Skeletal muscle cell (primary cell): ENCODE measurements at regions not wholly inside any gene's neighbourhood (a gene's known extent, or its start where the extent isn't known, plus 50 kb on each side); places are given as distances from the start of the nearest gene placed in this dataset.

Source experiments
- DNase-seq: peaks from one replicate; pipeline ENCODE4 v3.0.0-alpha.2; 2010; ENCODE audit warnings: low read depth
- H3K4me3 ChIP-seq: 2 replicates; pipeline ENCODE4 v1.5.1; 2011; ENCODE audit warnings: low read depth, mild to moderate bottlenecking, control low read depth, low read length, moderate library complexity

DNA sequence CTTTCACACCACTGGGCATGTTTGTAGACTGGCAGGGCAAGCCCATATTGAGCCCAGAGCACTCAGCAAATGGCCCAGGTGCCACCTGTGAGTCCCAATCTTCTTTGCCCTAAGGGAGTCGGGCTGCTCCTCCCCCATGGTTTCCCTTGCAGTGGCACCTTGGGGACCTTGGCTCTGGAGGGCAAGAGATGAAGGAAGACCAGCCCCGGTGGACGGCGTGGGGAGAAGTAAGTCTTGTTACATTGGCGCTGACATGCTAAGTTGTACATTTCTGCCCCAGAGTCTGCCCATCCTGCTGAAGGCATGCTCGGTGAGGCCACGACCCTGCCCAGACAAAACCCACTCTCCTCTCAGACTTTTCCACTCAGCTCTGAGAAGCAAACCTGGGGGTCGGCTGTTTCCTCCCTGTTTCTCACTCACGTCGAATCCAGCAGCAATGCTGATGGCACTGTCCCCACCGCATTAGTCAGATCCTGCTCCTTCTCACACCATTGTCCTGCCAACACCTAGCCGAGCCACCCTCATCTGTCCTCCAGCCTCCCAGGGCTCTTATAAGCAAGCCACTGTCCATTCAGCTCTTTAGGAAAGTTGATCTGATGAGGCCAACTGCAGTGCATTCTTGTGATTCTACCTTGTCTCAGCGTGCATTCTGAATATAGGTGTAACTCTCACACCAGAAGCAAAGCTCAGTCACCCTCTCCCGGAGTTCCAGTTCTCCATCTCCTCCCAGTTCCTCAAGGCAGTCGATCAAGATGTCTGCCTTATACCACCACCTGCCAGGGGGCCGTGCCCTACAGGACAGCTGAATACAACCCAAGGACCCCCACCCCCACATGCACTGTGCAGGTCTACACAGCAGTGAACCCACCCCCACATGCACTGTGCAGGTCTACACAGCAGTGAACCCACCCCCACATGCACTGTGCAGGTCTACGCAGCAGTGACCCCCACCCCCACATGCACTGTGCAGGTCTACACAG, 827.1 kb downstream of the TBC1D22A start:
- H3K4me3 ChIP-seq = no peak overlapping the region
- no peak for DNase-seq

GRCh38 chr22:47588578-47588960, 826.1 kb downstream of the TBC1D22A start:
- H3K4me3 ChIP-seq = no peak overlapping the region
- no peak for DNase-seq

DNA sequence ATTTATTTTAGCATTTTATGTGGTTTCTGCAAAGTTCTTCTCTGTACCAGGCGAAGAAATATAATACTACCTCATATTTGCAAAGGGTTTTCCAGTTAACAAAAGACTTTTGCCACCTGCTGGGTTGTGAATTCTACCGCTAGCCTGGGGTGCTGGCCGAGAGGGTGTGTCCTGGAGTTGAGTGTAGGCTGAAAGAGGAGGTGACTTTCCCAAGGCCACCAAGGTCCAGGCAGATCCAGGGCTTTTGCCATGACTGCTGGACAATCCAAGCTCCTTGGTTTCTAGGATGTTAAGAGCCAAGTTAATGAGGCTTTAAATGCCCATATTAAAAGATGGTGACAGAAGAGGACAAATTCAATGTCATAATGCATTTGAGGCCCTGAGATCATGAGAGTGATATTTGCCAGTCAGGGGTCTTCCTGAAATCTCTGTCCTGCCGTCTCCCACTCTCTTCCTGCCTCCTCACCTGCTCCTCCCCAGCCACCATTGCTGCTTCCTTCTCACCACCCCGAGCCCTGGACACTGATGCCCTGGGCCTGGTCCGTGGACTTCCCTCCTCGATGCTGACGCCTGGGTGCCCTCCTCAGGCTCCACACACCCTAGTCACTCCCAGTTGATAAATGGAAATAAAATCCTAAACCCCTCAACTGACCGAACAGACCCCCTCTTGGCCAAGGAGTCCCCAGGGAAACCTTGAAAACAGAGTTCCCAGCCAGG, 825.6 kb downstream of the TBC1D22A start:
- H3K4me3 ChIP-seq = no peak overlapping the region

DNA sequence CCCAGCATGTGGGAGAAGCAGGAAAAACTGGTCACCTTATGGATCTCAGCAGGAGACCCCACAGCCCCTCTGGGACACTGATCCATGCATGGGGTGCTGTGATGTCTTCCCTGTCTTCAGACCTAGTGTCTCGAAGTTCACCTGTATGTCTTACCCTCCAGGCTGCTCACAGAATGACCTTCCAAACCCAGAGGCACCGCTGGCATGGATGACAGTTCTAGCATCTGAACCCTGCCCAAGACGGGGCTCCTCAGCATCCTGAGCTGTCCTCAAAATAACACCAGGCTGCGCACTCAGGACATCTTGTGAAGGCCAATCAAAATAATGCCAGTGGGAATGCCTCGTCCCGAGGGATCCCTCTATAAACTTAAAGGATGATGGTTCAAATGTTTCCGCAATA, 824.9 kb downstream of the TBC1D22A start:
- no peak for DNase-seq
- H3K4me3 ChIP-seq = no peak overlapping the region

More for the DNA sequence above, 825.6 kb downstream of the TBC1D22A start:
- no peak for DNase-seq

DNA sequence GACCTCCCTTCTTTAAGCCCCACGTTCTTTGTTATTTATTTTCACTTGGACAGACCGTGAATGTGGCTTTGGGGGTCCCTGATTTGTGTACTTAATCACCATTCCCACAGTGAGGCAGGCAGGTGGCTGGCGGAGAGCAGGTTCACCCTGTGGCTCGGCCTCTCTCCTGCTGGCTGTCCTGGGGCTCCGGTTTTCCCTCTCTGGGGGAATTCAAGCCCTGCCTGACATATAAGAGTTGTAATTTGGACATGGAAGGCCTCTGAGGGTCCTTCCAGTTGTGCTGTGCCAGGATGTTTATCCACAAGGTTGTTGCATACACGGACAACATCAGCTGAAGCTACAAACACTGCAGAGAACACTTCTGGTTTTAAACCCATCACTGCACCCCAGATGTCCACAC, 824.5 kb downstream of the TBC1D22A start:
- no peak for DNase-seq
- H3K4me3 ChIP-seq = no peak overlapping the region

DNA sequence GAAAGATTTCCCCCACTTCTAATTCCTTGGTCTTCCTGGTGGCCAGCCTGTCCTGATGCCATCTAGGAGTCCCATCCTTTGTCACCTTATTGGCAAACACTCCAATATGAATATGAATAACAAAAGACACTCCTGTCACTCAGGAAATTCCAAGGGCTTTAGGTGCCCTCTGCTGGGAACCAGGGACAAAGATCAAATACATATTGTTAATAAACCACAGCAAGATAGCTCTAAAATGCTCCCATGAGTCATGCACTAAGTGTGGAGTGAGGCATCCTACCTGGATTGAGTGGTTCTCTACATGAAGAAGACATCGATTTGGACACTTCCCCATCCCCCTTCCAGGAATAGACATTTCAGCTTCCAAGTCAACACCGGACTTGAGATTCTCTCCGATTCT, 823.6 kb downstream of the TBC1D22A start:
- H3K4me3 ChIP-seq = no peak overlapping the region
- DNase-seq = no peak

GRCh38 chr22:47583959-47584562, 821.6 kb downstream of the TBC1D22A start:
- DNase-seq = no peak
- no peak overlapping the region for H3K4me3 ChIP-seq

DNA sequence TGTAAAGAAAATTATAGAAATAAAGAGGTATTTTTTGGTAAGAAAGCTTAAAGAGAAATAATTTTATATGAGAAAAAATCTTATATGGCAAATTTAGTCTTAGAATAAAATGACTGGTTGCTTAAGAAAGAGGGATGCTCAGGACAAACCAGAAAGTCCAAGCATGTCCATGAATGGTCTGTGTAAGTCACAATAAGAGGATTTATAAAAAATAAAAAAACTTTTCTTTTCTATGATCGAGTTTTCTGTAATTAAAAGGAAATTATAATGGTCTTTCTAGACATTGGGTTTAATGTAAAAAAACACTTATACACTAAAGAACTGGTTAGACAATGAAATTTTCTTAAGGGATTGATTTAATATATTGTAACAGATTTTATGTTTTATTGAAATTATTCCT, 819.6 kb downstream of the TBC1D22A start:
- H3K4me3 ChIP-seq = no peak overlapping the region
- DNase-seq = no peak

DNA sequence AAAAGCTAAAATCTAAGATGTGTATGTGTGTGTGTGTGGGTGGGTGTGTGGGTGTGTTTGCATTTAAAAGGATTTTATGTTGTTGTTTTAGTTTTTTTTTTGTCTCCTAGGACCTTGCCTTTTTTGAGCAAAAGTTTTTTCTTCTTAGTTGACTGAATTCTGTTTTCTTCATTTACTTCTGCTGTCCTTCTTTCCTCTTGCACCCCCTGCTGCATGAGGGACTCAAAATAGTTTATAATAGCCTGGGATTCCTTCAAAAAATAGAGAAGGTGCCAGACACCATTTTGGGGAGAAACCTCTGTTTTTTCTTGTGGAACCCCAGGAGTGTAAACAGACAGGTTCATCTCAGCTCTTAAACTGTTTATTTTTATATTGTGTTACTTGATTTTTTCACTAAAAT, 817.7 kb downstream of the TBC1D22A start:
- DNase-seq = no peak
- no peak overlapping the region for H3K4me3 ChIP-seq

DNA sequence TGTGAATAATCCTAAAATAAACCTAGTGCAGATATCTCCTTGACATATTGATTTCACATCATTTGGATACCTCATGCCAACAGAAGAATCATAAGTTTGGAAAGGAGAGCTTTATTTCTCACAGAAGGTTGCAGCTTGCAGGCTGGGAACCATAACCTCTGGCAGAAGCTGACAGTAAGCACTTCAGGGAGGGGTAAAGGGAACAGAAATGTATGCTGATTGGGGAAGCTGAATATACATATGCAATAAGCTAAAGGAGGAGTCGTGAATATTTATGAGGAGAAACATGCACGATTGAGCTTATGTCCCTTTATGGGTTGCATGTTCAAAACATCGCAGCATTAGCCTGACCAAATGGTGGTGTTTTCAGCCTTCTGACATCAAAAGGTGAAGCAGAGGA, 814.5 kb downstream of the TBC1D22A start:
- DNase-seq = no peak
- no peak overlapping the region for H3K4me3 ChIP-seq

- H3K4me3 ChIP-seq = no peak overlapping the region
- DNase-seq = no peak
These were observed 812.8 kb downstream of the TBC1D22A start for GRCh38 chr22:47575291-47575690.

- no peak overlapping the region for H3K4me3 ChIP-seq
- no peak for DNase-seq
These were observed 812.1 kb downstream of the TBC1D22A start for GRCh38 chr22:47574556-47574955.

DNA sequence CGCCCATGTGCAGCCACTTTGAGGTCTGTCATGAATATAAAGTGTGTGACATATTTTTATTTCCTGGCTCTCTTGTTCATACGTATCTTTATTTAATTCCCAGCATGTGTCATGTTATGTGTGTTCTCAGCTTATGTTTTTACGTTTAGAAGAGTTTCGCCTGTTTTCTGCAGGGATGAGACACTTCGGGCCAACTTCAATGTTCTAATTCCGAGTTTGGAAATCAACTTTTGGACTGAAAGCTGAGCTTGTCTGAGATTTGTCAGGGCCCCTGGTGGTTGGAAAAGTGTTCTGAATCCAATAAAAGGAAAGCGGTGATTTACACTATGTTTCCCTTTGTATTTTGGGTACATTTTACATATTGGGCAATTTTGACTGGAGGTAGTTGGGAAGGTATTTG, 810.7 kb downstream of the TBC1D22A start:
- no peak for DNase-seq
- H3K4me3 ChIP-seq = no peak overlapping the region

DNA sequence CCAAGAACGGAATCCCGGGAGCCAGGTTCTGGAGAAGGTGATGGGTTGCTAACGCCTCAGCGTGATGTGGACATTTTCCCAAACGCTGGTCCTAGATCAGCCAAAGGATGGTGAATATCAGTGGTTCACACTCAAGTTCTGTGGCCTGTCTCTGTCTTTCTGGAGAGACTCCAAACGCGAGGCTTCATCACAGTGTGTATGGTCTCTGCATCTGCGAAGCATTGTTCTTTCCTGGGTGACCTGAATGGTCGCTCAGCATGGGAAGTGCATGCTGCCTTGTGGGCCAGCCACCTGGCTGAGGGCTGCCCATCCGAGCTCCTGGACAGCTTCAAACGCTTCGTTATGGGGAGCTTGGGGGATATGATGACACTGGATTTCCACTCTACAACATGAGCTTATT, 810.0 kb downstream of the TBC1D22A start:
- no peak for DNase-seq
- H3K4me3 ChIP-seq = no peak overlapping the region

DNA sequence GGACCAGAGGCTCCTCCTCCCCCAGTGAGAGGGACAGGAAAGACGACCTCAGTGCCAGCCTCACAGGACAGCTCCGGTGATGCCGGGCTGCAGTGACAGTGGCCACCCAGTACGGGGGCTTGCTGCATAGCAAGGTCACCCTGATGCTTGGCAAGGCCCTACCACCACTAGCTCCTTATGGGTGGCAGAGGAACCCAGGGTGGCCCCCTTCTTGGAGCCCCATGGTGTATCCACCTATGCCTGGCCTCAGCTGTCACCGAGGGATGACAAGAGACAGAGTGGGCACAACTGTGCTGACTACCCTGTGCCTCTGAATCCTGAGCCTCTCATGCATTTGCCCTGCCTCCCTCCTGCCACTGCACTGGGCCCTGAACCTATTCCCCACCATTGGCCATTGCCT, 809.2 kb downstream of the TBC1D22A start:
- no peak for DNase-seq
- no peak overlapping the region for H3K4me3 ChIP-seq

- H3K4me3 ChIP-seq = no peak overlapping the region
- no peak for DNase-seq
These were observed 808.4 kb downstream of the TBC1D22A start for GRCh38 chr22:47570851-47571250.

GRCh38 chr22:47570300-47570685, 807.8 kb downstream of the TBC1D22A start:
- no peak overlapping the region for H3K4me3 ChIP-seq
- no peak for DNase-seq

DNA sequence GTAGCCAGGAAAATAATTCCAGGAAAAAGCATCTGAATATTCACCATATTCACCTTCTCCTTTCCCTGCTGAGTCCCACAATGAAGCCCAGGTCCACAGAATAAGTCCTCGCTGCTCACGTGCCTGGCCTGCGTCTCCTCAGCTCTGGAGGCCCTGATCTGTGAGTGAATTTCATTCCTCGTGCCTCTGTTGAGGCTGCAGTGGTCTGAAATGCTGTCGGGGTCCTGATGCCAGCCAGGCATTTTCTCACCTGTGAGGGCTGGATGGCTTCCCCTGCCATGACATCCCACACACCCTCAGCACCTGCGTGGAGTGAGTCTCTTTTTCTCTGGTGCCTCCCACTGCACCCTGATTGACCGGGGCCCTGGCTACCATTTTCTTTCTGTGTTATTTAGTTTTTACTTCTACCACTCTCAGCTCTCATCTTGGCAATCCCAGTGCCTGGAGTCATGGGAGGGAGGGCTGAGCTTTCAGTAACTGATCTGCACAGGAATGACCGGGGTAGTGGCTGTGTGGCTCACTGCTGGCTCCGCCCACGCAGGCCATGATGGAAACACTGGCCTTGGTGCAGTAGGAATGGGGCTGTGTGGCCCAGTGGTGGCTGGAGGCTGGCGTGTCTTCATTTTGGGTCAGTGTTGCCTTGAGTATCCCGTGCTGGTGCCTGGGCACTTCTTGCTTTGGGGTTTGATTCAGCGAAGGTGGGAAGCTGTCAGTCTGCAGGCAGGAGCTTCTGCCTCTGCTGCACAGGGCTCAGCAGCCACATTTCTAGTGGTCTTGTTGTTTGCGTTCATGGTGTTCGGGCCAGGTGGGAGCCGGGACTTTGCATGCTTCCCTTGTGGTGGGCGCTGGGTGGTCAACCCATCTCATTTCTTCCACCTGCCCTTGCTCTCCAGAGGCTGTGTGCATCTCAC, 807.2 kb downstream of the TBC1D22A start:
- DNase-seq = no peak
- no peak overlapping the region for H3K4me3 ChIP-seq

- H3K4me3 ChIP-seq = no peak overlapping the region
- no peak for DNase-seq
These were observed 806.2 kb downstream of the TBC1D22A start for GRCh38 chr22:47568700-47569099.
